Aorta (tissue), 5 donors: ENCODE measurements at regions not wholly inside any gene's neighbourhood (a gene's known extent, or its start where the extent isn't known, plus 50 kb on each side); places are given as distances from the start of the nearest gene placed in this dataset.

Source experiments
- ATAC-seq: fragments of 200-7000 bp; cut with Tn5 transposase; one replicate; pipeline ENCODE4 v1.9.1; 2022; ENCODE audit warnings: moderate library complexity; ENCODE audit not compliant: low FRiP score
- DNase-seq, 2 donors: peaks; one replicate each; pipeline ENCODE4 v3.0.0-alpha.2; 2020
- H3K27ac ChIP-seq, 2 donors: one replicate each; pipeline ENCODE4 v1.5.1; 2013; ENCODE audit warnings: low read length in 2 of 2, mild to moderate bottlenecking in 2 of 2, moderate library complexity in 2 of 2, control low read depth in 1 of 2, inconsistent platforms in 1 of 2, low read depth in 1 of 2
- H3K27me3 ChIP-seq, 2 donors: one replicate each; pipeline ENCODE4 v1.6.1; 2013; ENCODE audit warnings: control low read depth in 1 of 2, low read length in 1 of 2, mild to moderate bottlenecking in 1 of 2, moderate library complexity in 1 of 2; ENCODE audit not compliant: insufficient read depth in 2 of 2, control insufficient read depth in 1 of 2
- H3K36me3 ChIP-seq, 2 donors: one replicate each; pipeline ENCODE4 v1.6.1; 2013; ENCODE audit warnings: control low read depth in 1 of 2, low read length in 1 of 2, mild to moderate bottlenecking in 1 of 2; ENCODE audit not compliant: insufficient read depth in 2 of 2, control insufficient read depth in 1 of 2
- H3K4me1 ChIP-seq, 2 donors: one replicate each; pipeline ENCODE4 v1.6.1; 2013; ENCODE audit warnings: low read length in 2 of 2, control low read depth in 1 of 2, mild to moderate bottlenecking in 1 of 2, moderate library complexity in 1 of 2; ENCODE audit not compliant: insufficient read depth in 2 of 2, control insufficient read depth in 1 of 2
- H3K4me3 ChIP-seq, 2 donors: one replicate each; pipeline ENCODE4 v1.5.1; 2013; ENCODE audit warnings: low read length in 2 of 2, control low read depth in 1 of 2, mild to moderate bottlenecking in 1 of 2
- H3K9me3 ChIP-seq: one replicate; pipeline ENCODE4 v1.6.1; 2013; ENCODE audit warnings: mild to moderate bottlenecking, low read length; ENCODE audit not compliant: control insufficient read depth
- WGBS, 2 donors: extraction: QIAGEN DNeasy Blood & Tissue Kit; methylation state at CpG; one replicate each; pipeline ENCODE4 v1.1.7; 2013; 5-methylcytosine and 5-hydroxymethylcytosine counted together
- intact Hi-C, 2 donors: fragments of 100-400 bp; cut with DNase I; formaldehyde crosslinking; loops; one replicate each; pipeline versions ENCODE4 v1.14.2 to v1.15.0; 2022
- donor health status: healthy with polysubstance abuse.
- donor health status: Bipolar disorder and iron deficiency.
- donor health status: DM: no; HTN: no; CAD: no.
- donor health status: DM: no; HTN: no; CAD: no.
- donor health status: DM: yes; HTN: yes; CAD: no.

DNA sequence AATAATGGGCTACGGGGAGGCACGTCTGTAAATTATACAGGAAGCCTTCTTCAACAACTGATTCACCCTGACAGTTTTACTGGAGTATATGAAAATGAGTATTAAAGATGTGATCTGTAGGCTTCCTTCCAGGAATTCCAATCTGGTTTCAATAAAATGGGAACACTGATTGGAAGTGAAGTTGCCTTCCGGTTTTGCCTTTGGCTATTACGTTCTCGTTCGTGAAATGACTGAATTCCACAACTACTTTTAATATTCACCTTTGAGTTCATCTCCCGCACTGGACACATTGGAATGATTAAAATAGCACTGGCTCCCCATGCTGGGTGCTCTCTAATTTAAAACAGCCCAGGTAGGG, 350.1 kb upstream of the MKI67 start:
- H3K27me3 ChIP-seq = no peaks in the 10 kb centered on the region
- H3K36me3 ChIP-seq = no peaks in the 10 kb centered on the region
- no peak overlapping the region for H3K4me3 ChIP-seq
- no peak for ATAC-seq
- no peaks in the 10 kb centered on the region for H3K9me3 ChIP-seq
- DNase-seq = no peak
- WGBS, 2 donors = 75 to 85% methylated on average over 7 of the region's 7 CpGs
- intact Hi-C loops = no loop called here
- no peaks in the 10 kb centered on the region for H3K4me1 ChIP-seq
- H3K27ac ChIP-seq = no peak overlapping the region

DNA sequence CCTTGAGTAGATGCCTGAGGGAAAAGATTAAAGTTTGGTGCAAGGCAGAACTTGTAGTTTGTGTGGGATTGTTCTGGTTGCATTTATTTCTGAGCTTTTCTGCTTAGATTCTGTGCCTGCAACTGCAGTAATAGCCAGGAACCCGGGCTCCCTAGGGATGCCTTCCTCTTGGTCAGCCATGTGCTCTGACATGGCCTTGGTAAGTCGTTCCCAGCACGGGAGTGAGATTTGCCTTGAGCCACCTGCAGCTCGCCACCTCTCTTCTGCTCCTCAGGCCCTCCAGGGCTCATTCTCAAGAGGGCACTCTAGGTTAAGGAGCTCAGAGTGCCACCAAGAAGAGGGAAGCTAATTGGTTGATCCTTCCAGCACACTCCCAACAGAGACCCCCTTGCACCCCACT, 350.6 kb upstream of the MKI67 start:
- no peaks in the 10 kb centered on the region for H3K4me1 ChIP-seq
- H3K27ac ChIP-seq = no peak overlapping the region
- H3K9me3 ChIP-seq = no peaks in the 10 kb centered on the region
- intact Hi-C loops = no loop called here
- WGBS, 2 donors = 56 to 62% methylated on average over 4 of the region's 4 CpGs
- ATAC-seq = no peak
- no peaks in the 10 kb centered on the region for H3K36me3 ChIP-seq
- H3K27me3 ChIP-seq = no peaks in the 10 kb centered on the region
- DNase-seq = peak in 1 of 2 donors; percentile 39
- H3K4me3 ChIP-seq = no peak overlapping the region

- Histone ChIP-seq H3K27me3 (no peaks in the 10 kb centered on the region), H3K4me1 (no peaks in the 10 kb centered on the region), H3K27ac (no peak overlapping the region), H3K4me3 (no peak overlapping the region), H3K9me3 (no peaks in the 10 kb centered on the region), H3K36me3 (no peaks in the 10 kb centered on the region)
- intact Hi-C loops = no loop called here
- no peak for ATAC-seq
- WGBS, 2 donors = 66 to 69% methylated on average over 9 of the region's 9 CpGs
- peak in 1 of 2 donors; percentile 35 for DNase-seq
These were observed 354.4 kb upstream of the MKI67 start for GRCh38 chr10:128480601-128481000.

DNA sequence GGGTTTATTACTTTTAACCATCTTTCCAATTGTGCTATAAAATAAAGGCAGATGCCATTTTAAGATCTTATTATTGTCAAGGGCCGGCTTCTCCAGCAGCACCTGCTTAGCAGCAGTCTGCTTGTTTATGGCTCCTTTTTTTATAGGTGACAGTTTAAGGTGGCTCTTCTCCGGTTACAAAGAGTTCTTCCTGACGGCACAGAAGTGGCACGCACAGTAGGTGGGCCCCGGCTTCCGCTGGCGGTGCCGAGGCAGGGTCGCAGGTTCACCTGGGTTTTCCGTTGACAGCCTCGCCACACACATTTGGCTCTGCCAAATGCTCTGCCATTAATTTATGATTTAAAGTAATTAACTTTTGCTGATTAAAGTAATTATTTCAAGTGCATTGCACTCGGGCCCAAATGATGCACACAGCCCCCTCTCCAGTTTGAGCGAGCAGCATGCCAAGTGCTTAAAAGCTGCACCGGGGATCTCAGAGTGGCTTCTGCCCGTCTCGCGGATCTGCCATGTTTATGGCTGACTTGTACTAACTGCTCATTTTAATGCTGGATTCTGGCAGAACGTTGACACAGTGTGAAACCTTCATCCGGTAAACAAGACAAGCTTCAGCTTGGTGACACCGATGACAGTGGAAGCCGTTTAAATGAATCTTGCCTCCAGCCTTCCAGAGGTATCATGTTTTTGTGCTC, 355.1 kb upstream of the MKI67 start:
- intact Hi-C loops = no loop called here
- H3K9me3 ChIP-seq = no peaks in the 10 kb centered on the region
- H3K4me1 ChIP-seq = no peaks in the 10 kb centered on the region
- no peak for ATAC-seq
- no peaks in the 10 kb centered on the region for H3K36me3 ChIP-seq
- 64 to 69% methylated on average over 21 of the region's 21 CpGs for WGBS, 2 donors
- H3K27me3 ChIP-seq = no peaks in the 10 kb centered on the region
- H3K4me3 ChIP-seq = no peak overlapping the region
- H3K27ac ChIP-seq = no peak overlapping the region
- DNase-seq = peak in 1 of 2 donors; percentile 62

GRCh38 chr10:128482052-128482451, 355.8 kb upstream of the MKI67 start:
- Histone ChIP-seq H3K27ac (no peak overlapping the region), H3K27me3 (no peaks in the 10 kb centered on the region), H3K36me3 (no peaks in the 10 kb centered on the region), H3K4me1 (no peaks in the 10 kb centered on the region), H3K9me3 (no peaks in the 10 kb centered on the region), H3K4me3 (no peak overlapping the region)
- WGBS, 2 donors = 79 to 85% methylated on average over 7 of the region's 7 CpGs
- peak in 1 of 2 donors; percentile 32 for DNase-seq
- no peak for ATAC-seq
- intact Hi-C loops = no loop called here

GRCh38 chr10:128483216-128483615, 357.0 kb upstream of the MKI67 start:
- 81 to 84% methylated on average over 16 of the region's 16 CpGs for WGBS, 2 donors
- H3K9me3 ChIP-seq = no peaks in the 10 kb centered on the region
- no peak overlapping the region for H3K27ac ChIP-seq
- no peak for ATAC-seq
- H3K36me3 ChIP-seq = no peaks in the 10 kb centered on the region
- H3K4me3 ChIP-seq = no peak overlapping the region
- intact Hi-C loops = no loop called here
- peak in 1 of 2 donors; percentile 69 for DNase-seq
- H3K4me1 ChIP-seq = no peaks in the 10 kb centered on the region
- no peaks in the 10 kb centered on the region for H3K27me3 ChIP-seq

DNA sequence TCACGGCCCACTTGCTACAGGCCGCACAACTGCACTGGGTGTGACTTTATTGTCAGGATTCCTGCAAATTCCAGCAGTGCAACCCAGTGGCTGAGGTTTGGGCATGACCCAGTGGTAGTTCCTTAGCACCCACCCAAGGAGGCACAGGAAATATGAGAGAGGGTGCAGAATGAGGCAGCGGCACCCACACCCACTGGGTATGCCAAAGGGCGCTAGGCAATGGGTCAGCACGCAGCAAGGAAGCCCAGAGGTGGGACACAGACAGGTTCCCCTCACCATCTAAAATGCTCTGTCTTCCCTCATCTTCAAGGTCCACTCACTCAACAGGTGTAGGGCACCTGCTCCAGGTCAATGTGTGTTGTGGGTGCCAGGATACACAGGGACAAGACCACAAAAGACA, 357.8 kb upstream of the MKI67 start:
- Histone ChIP-seq H3K27me3 (no peaks in the 10 kb centered on the region), H3K9me3 (no peaks in the 10 kb centered on the region), H3K36me3 (no peaks in the 10 kb centered on the region), H3K4me1 (no peaks in the 10 kb centered on the region), H3K27ac (no peak overlapping the region), H3K4me3 (no peak overlapping the region)
- 95 to 96% methylated on average over 5 of the region's 5 CpGs for WGBS, 2 donors
- intact Hi-C loops = no loop called here
- peak in 1 of 2 donors; percentile 44 for DNase-seq
- no peak for ATAC-seq

GRCh38 chr10:128485701-128486235, 359.5 kb upstream of the MKI67 start:
- no peaks in the 10 kb centered on the region for H3K4me1 ChIP-seq
- H3K27me3 ChIP-seq = no peaks in the 10 kb centered on the region
- H3K27ac ChIP-seq = no peak overlapping the region
- intact Hi-C loops = no loop called here
- ATAC-seq (no peak), DNase-seq (peak in 1 of 2 donors; percentile 41)
- H3K9me3 ChIP-seq = no peaks in the 10 kb centered on the region
- H3K4me3 ChIP-seq = no peak overlapping the region
- H3K36me3 ChIP-seq = no peaks in the 10 kb centered on the region
- WGBS, 2 donors = 83 to 85% methylated on average over 7 of the region's 7 CpGs

GRCh38 chr10:128487517-128487916, 361.3 kb upstream of the MKI67 start:
- DNase-seq (peak in 1 of 2 donors; percentile 27), ATAC-seq (no peak)
- Histone ChIP-seq H3K27me3 (no peaks in the 10 kb centered on the region), H3K27ac (no peak overlapping the region), H3K4me1 (no peaks in the 10 kb centered on the region), H3K36me3 (no peaks in the 10 kb centered on the region), H3K9me3 (no peaks in the 10 kb centered on the region), H3K4me3 (no peak overlapping the region)
- intact Hi-C loops = no loop called here
- WGBS, 2 donors = 87 to 90% methylated on average over 16 of the region's 16 CpGs
